Fibroblast of lung (primary cell): ENCODE measurements at regions not wholly inside any gene's neighbourhood (a gene's known extent, or its start where the extent isn't known, plus 50 kb on each side); places are given as distances from the start of the nearest gene placed in this dataset.
A peak's percentile ranks its signal among the peaks of the same experiment; 100 is the strongest.
"Not testable (repeated sequence)": the region's sequence is repeated elsewhere in the genome, so short reads cannot be mapped to it uniquely, and the experiment has no call there.

ENCODE experiments used
- DNase-seq, 2 donors: peaks; one replicate each; pipeline versions ENCODE4 v3.0.0 to v3.0.0-alpha.2; 2010; ENCODE audit warnings: low read depth in 2 of 2
- H2AFZ ChIP-seq: 2 replicates; pipeline ENCODE4 v1.5.1; 2012; ENCODE audit warnings: low read length, control low read depth, inconsistent platforms
- H3K27ac ChIP-seq: 2 replicates; pipeline ENCODE4 v1.5.1; 2011; ENCODE audit warnings: low read length, control low read depth; ENCODE audit not compliant: insufficient read depth
- H3K27me3 ChIP-seq: 2 replicates; pipeline ENCODE4 v1.5.1; 2011; ENCODE audit warnings: mild to moderate bottlenecking, low read length; ENCODE audit not compliant: control insufficient read depth, insufficient read depth
- H3K36me3 ChIP-seq: 2 replicates; pipeline ENCODE4 v1.5.1; 2011; ENCODE audit warnings: low read length; ENCODE audit not compliant: control insufficient read depth, insufficient read depth
- H3K4me1 ChIP-seq: 2 replicates; pipeline ENCODE4 v1.5.1; 2011; ENCODE audit warnings: low read length; ENCODE audit not compliant: control insufficient read depth, insufficient read depth; ENCODE audit errors: extremely low read depth
- H3K4me2 ChIP-seq: 2 replicates; pipeline ENCODE4 v1.5.1; 2011; ENCODE audit warnings: low read length, control low read depth; ENCODE audit not compliant: insufficient read depth; ENCODE audit errors: extremely low read depth
- H3K4me3 ChIP-seq, 4 experiments: fragments of 200-600 bp in 1 of 4; sonication (generic) in 1 of 4; replicated peaks in 1 of 4; 2 replicates each; pipeline ENCODE4 v1.5.1; 2011 to 2016; ENCODE audit warnings: low read length in 4 of 4, low read depth in 3 of 4, mild to moderate bottlenecking in 3 of 4, control low read depth in 2 of 4, inconsistent platforms in 1 of 4, mixed read lengths in 1 of 4; ENCODE audit not compliant: insufficient read depth in 1 of 4; ENCODE audit errors: control extremely low read depth in 1 of 4
- H3K79me2 ChIP-seq: 2 replicates; pipeline ENCODE4 v1.5.1; 2012; ENCODE audit warnings: mild to moderate bottlenecking, low read length, inconsistent platforms; ENCODE audit not compliant: control insufficient read depth, insufficient read depth
- H3K9ac ChIP-seq: 2 replicates; pipeline ENCODE4 v1.5.1; 2011; ENCODE audit warnings: mild to moderate bottlenecking, low read length, control low read depth; ENCODE audit not compliant: insufficient read depth
- H3K9me3 ChIP-seq: 2 replicates; pipeline ENCODE4 v1.5.1; 2012; ENCODE audit warnings: low read depth, low read length; ENCODE audit not compliant: control insufficient read depth, insufficient read depth
- H4K20me1 ChIP-seq: 2 replicates; pipeline ENCODE4 v1.5.1; 2011; ENCODE audit warnings: low read length; ENCODE audit not compliant: control insufficient read depth, insufficient read depth; ENCODE audit errors: extremely low read depth
- CTCF ChIP-seq, 2 donors: IDR thresholded peaks in 1 of 2; conservative IDR thresholded peaks in 1 of 2; 1 replicate in 1 of 2; 2 replicates in 1 of 2; pipeline ENCODE4 v1.5.1; 2011 to 2012; ENCODE audit warnings: low read length in 2 of 2, control low read depth in 1 of 2, inconsistent platforms in 1 of 2, low read depth in 1 of 2, mild to moderate bottlenecking in 1 of 2
- EZH2 ChIP-seq: IDR thresholded peaks from 2 replicates; pipeline ENCODE4 v1.5.1; 2012; ENCODE audit warnings: low read length, control low read depth, mild to moderate bottlenecking; ENCODE audit errors: missing control alignments

GRCh38 chr1:232142403-232143314 is 487.3 kb downstream of the SIPA1L2 start:
- Histone ChIP-seq H3K4me2 (no peak overlapping the region), H3K27me3 (no peaks in the 10 kb centered on the region), H3K27ac (no peak overlapping the region), H3K36me3 (no peaks in the 10 kb centered on the region), H3K79me2 (no peaks in the 10 kb centered on the region), H3K9ac (no peak overlapping the region), H3K4me3 (no peak overlapping the region), H4K20me1 (no peaks in the 10 kb centered on the region), H2AFZ (no peak overlapping the region), H3K9me3 (no peaks in the 10 kb centered on the region), H3K4me1 (peaks cover 3% of the 10 kb centered on the region)
- TF ChIP-seq EZH2 = no peak
- no peak for TF ChIP-seq CTCF (conservative IDR thresholded peaks at IDR 0.05 in 1 of 2, IDR thresholded peaks at IDR 0.05 in 1 of 2; ENCODE audit: low read depth in 1 of 2, low read length in 2 of 2)
- peak; percentile 86 to 97 for DNase-seq

- not testable (repeated sequence) for H3K4me1 ChIP-seq, H3K27ac ChIP-seq, H3K36me3 ChIP-seq, H3K4me3 ChIP-seq, H3K9me3 ChIP-seq, H3K9ac ChIP-seq, H3K4me2 ChIP-seq, H3K79me2 ChIP-seq, H2AFZ ChIP-seq, H4K20me1 ChIP-seq, DNase-seq, H3K27me3 ChIP-seq
Measured at GRCh38 chr1:232141167-232141448, 488.8 kb downstream of the SIPA1L2 start.

GRCh38 chr1:232140419-232141166 is 489.3 kb downstream of the SIPA1L2 start:
- no peak overlapping the region for H3K9ac ChIP-seq
- TF ChIP-seq CTCF (conservative IDR thresholded peaks at IDR 0.05 in 1 of 2, IDR thresholded peaks at IDR 0.05 in 1 of 2; ENCODE audit: low read depth in 1 of 2, low read length in 2 of 2) = no peak
- no peak for TF ChIP-seq EZH2
- H4K20me1 ChIP-seq = no peaks in the 10 kb centered on the region
- no peak overlapping the region for H3K27ac ChIP-seq
- H2AFZ ChIP-seq = no peak overlapping the region
- H3K4me2 ChIP-seq = no peak overlapping the region
- no peaks in the 10 kb centered on the region for H3K36me3 ChIP-seq
- no peak overlapping the region for H3K4me3 ChIP-seq
- H3K4me1 ChIP-seq = peaks cover 3% of the 10 kb centered on the region
- DNase-seq = no peak
- H3K79me2 ChIP-seq = no peaks in the 10 kb centered on the region
- no peaks in the 10 kb centered on the region for H3K27me3 ChIP-seq
- no peaks in the 10 kb centered on the region for H3K9me3 ChIP-seq
